ENCODE measurements at regions not wholly inside any gene's neighbourhood (a gene's known extent, or its start where the extent isn't known, plus 50 kb on each side); places are given as distances from the start of the nearest gene placed in this dataset.

- no peak overlapping the region for H3K4me3 ChIP-seq (ENCODE audit: low read depth, low read length)
- TF ChIP-seq, protein P1, sequence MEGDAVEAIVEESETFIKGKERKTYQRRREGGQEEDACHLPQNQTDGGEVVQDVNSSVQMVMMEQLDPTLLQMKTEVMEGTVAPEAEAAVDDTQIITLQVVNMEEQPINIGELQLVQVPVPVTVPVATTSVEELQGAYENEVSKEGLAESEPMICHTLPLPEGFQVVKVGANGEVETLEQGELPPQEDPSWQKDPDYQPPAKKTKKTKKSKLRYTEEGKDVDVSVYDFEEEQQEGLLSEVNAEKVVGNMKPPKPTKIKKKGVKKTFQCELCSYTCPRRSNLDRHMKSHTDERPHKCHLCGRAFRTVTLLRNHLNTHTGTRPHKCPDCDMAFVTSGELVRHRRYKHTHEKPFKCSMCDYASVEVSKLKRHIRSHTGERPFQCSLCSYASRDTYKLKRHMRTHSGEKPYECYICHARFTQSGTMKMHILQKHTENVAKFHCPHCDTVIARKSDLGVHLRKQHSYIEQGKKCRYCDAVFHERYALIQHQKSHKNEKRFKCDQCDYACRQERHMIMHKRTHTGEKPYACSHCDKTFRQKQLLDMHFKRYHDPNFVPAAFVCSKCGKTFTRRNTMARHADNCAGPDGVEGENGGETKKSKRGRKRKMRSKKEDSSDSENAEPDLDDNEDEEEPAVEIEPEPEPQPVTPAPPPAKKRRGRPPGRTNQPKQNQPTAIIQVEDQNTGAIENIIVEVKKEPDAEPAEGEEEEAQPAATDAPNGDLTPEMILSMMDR (IDR thresholded peaks at IDR 0.05; ENCODE audit: insufficient read depth, low read depth, low read length, missing control alignments), result no peak
- DNase-seq (ENCODE audit: low read depth), result no peak
These were observed 1434.6 kb downstream of the PCDH18 start for GRCh38 chr4:136097676-136098075.

- no peak for DNase-seq (ENCODE audit: low read depth)
- TF ChIP-seq, protein P1 (IDR thresholded peaks at IDR 0.05; ENCODE audit: insufficient read depth, low read depth, low read length, missing control alignments), result no peak
- H3K4me3 ChIP-seq (ENCODE audit: low read depth, low read length), result no peak overlapping the region
These were observed 1444.0 kb downstream of the PCDH18 start for GRCh38 chr4:136088211-136088867.

DNA sequence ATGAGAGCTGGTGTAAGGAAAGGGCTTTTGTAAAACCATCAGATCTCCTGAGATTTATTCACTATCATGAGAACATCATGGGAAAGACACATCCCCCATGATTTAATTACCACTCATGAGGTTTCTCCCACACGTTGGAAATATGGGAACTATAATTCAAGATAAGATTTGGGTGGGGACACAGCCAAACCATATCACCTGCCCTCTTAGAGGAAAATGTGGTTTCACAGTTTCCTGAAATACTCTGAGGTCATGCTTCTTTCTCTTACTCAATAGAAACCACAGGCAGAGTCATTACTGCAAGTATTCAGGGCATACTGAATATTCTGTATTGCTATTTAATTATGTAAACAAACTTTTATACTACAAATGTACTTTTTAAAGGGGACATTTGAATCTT, 1453.3 kb downstream of the PCDH18 start:
- no peak overlapping the region for H3K4me3 ChIP-seq (ENCODE audit: low read depth, low read length)
- no peak for DNase-seq (ENCODE audit: low read depth)
- TF ChIP-seq, protein P1 (IDR thresholded peaks at IDR 0.05; ENCODE audit: insufficient read depth, low read depth, low read length, missing control alignments), result no peak

DNA sequence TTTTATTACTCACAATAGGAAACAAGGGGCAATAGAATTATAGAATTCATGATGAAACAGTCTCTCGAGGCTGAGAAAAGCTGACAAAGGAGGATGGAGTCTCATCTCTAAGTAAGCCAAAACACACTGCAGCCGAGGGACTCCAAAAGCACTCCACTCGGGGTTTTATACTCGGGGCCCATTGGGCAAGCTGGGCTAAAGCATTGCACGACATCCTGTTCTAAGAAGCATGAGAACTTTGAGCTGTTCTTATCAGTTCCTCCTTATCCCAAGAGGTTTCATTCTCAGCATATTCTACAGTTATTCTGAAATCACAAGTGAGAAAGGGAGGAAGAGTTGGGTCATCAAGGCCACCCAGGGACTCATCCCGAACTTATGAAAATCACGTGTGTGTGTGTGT, 1475.5 kb downstream of the PCDH18 start:
- no peak for DNase-seq (ENCODE audit: low read depth)
- no peak overlapping the region for H3K4me3 ChIP-seq (ENCODE audit: low read depth, low read length)
- TF ChIP-seq, protein P1 (IDR thresholded peaks at IDR 0.05; ENCODE audit: insufficient read depth, low read depth, low read length, missing control alignments), result no peak

- no peak for DNase-seq (ENCODE audit: low read depth)
- H3K4me3 ChIP-seq (ENCODE audit: low read depth, low read length), result no peak overlapping the region
- TF ChIP-seq, protein P1 (IDR thresholded peaks at IDR 0.05; ENCODE audit: insufficient read depth, low read depth, low read length, missing control alignments), result no peak
These were observed 1476.9 kb downstream of the PCDH18 start for GRCh38 chr4:136055360-136055759.

- no peak overlapping the region for H3K4me3 ChIP-seq (ENCODE audit: low read depth, low read length)
- no peak for DNase-seq (ENCODE audit: low read depth)
- TF ChIP-seq, protein P1 (IDR thresholded peaks at IDR 0.05; ENCODE audit: insufficient read depth, low read depth, low read length, missing control alignments), result no peak
These were observed 1495.5 kb downstream of the PCDH18 start for GRCh38 chr4:136036744-136037143.

- H3K4me3 ChIP-seq (ENCODE audit: low read depth, low read length), result no peak overlapping the region
- no peak for DNase-seq (ENCODE audit: low read depth)
- TF ChIP-seq, protein P1 (IDR thresholded peaks at IDR 0.05; ENCODE audit: insufficient read depth, low read depth, low read length, missing control alignments), result no peak
These were observed 1499.9 kb downstream of the PCDH18 start for GRCh38 chr4:136032391-136032790.
